Prostate gland (tissue), 2 donors: ENCODE measurements at regions not wholly inside any gene's neighbourhood (a gene's known extent, or its start where the extent isn't known, plus 50 kb on each side); places are given as distances from the start of the nearest gene placed in this dataset.

Source experiments
- DNase-seq: peaks from one replicate; pipeline ENCODE4 v3.0.0-alpha.2; 2019; ENCODE audit warnings: low spot score
- H3K27ac ChIP-seq, 2 donors: fragments of 200-600 bp; sonication (generic); 2 replicates each; pipeline ENCODE4 v1.5.1; 2017 to 2019
- H3K27me3 ChIP-seq: fragments of 200-600 bp; sonication (generic); replicated peaks from 2 replicates; pipeline ENCODE4 v1.5.1; 2019; ENCODE audit not compliant: insufficient read depth
- H3K36me3 ChIP-seq, 2 donors: fragments of 200-600 bp; sonication (generic); 1 replicate in 1 of 2; 2 replicates in 1 of 2; pipeline versions ENCODE4 v1.5.1 to v1.8.1; 2017 to 2019
- H3K4me1 ChIP-seq: fragments of 200-600 bp; sonication (generic); replicated peaks from 2 replicates; pipeline ENCODE4 v1.5.1; 2019
- H3K4me3 ChIP-seq, 2 donors: fragments of 200-600 bp; sonication (generic); 2 replicates each; pipeline ENCODE4 v1.5.1; 2017 to 2019
- H3K9me3 ChIP-seq: fragments of 200-600 bp; sonication (generic); 2 replicates; pipeline ENCODE4 v1.5.1; 2017
- CTCF ChIP-seq, 4 experiments: fragments of 200-600 bp in 2 of 4; fragments of 450-650 bp in 2 of 4; sonication (generic) in 2 of 4; IDR thresholded peaks; 1 replicate in 3 of 4; 2 replicates in 1 of 4; pipeline ENCODE4 v1.5.1; 2016 to 2019; ENCODE audit warnings: antibody characterized with exemption in 4 of 4, mild to moderate bottlenecking in 2 of 4, moderate library complexity in 2 of 4
- POLR2A ChIP-seq: fragments of 450-650 bp; IDR thresholded peaks from one replicate; pipeline ENCODE4 v1.6.1; 2016; ENCODE audit warnings: antibody characterized with exemption, mild to moderate bottlenecking
- POLR2AphosphoS5 ChIP-seq: sonication (generic); formaldehyde crosslinking; IDR thresholded peaks from one replicate; pipeline ENCODE4 v1.6.1; 2017; ENCODE audit warnings: antibody characterized with exemption
- WGBS: methylation state at CpG from one replicate; pipeline ENCODE4 v1.1.5; 2018; 5-methylcytosine and 5-hydroxymethylcytosine counted together
- intact Hi-C: fragments of 100-400 bp; cut with DNase I; formaldehyde crosslinking; loops from one replicate; pipeline ENCODE4 v1.14.2; 2022

- no peaks in the 10 kb centered on the region for H3K27me3 ChIP-seq
- H3K4me3 ChIP-seq, result no peak overlapping the region
- 76% methylated on average over 1 of the region's 1 CpG for WGBS
- intact Hi-C loops, result no loop called here
- H3K9me3 ChIP-seq, result no peaks in the 10 kb centered on the region
- no peak for DNase-seq
- H3K4me1 ChIP-seq, result no peaks in the 10 kb centered on the region
- TF ChIP-seq POLR2AphosphoS5, result no peak
- no peak for TF ChIP-seq POLR2A
- no peak for TF ChIP-seq CTCF (IDR thresholded peaks at IDR 0.05)
- no peaks in the 10 kb centered on the region for H3K36me3 ChIP-seq
- H3K27ac ChIP-seq, result no peak overlapping the region
Observed at GRCh38 chr7:116150588-116150987, 59.8 kb upstream of the TES start.

DNA sequence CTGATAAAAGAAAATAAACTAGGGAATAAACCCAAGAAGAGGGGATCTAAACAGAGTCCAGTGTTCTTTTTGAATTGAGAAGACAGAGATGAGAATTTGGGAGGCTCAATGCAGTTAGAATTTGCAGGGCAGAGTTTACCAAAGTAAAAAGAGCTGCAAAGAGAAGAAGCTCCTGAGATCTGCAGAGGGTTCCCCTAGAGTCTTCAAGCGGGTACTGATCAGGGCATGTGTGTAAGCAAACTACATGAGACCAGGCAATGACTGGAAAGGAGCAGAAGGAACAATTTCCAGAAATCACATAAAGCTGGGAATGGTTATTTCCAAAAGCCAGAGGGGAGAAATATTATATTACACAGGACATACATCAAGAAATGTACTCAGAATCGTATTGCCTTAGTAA is 58.1 kb upstream of the TES start:
- TF ChIP-seq POLR2A (no peak), CTCF (IDR thresholded peaks at IDR 0.05) (no peak), POLR2AphosphoS5 (no peak)
- WGBS, result 98% methylated on average over 2 of the region's 2 CpGs

GRCh38 chr7:116153050-116153449 is 57.3 kb upstream of the TES start:
- intact Hi-C loops, result no loop called here
- Histone ChIP-seq H3K9me3 (no peaks in the 10 kb centered on the region), H3K4me3 (no peak overlapping the region), H3K4me1 (no peaks in the 10 kb centered on the region), H3K36me3 (no peaks in the 10 kb centered on the region), H3K27ac (no peak overlapping the region), H3K27me3 (no peaks in the 10 kb centered on the region)
- TF ChIP-seq CTCF (IDR thresholded peaks at IDR 0.05) (no peak), POLR2AphosphoS5 (no peak), POLR2A (no peak)
- DNase-seq, result no peak
- 86% methylated on average over 9 of the region's 9 CpGs for WGBS

More for the DNA sequence above, 58.1 kb upstream of the TES start:
- no peak for DNase-seq
- H3K36me3 ChIP-seq, result no peaks in the 10 kb centered on the region
- no peaks in the 10 kb centered on the region for H3K4me1 ChIP-seq
- H3K9me3 ChIP-seq, result no peaks in the 10 kb centered on the region
- no peak overlapping the region for H3K27ac ChIP-seq
- H3K4me3 ChIP-seq, result no peak overlapping the region
- intact Hi-C loops, result no loop called here
- no peaks in the 10 kb centered on the region for H3K27me3 ChIP-seq

GRCh38 chr7:116159711-116160110 is 50.6 kb upstream of the TES start:
- H3K36me3 ChIP-seq, result no peaks in the 10 kb centered on the region
- no peak for TF ChIP-seq POLR2A
- no peak for TF ChIP-seq CTCF (IDR thresholded peaks at IDR 0.05)
- TF ChIP-seq POLR2AphosphoS5, result no peak
- H3K9me3 ChIP-seq, result no peaks in the 10 kb centered on the region
- H3K4me3 ChIP-seq, result no peak overlapping the region
- DNase-seq, result no peak
- H3K27ac ChIP-seq, result no peak overlapping the region
- WGBS, result 86% methylated on average over 4 of the region's 4 CpGs
- no peaks in the 10 kb centered on the region for H3K27me3 ChIP-seq
- H3K4me1 ChIP-seq, result no peaks in the 10 kb centered on the region
- intact Hi-C loops, result no loop called here
